CD4-positive, alpha-beta T cell treated with Interleukin-21 for 1 hour (primary cell): ENCODE measurements at regions not wholly inside any gene's neighbourhood (a gene's known extent, or its start where the extent isn't known, plus 50 kb on each side); places are given as distances from the start of the nearest gene placed in this dataset.
"Not testable (repeated sequence)": the region's sequence is repeated elsewhere in the genome, so short reads cannot be mapped to it uniquely, and the experiment has no call there.

Source experiments
- DNase-seq: peaks from one replicate; pipeline ENCODE4 v3.0.0-alpha.2; 2020

DNA sequence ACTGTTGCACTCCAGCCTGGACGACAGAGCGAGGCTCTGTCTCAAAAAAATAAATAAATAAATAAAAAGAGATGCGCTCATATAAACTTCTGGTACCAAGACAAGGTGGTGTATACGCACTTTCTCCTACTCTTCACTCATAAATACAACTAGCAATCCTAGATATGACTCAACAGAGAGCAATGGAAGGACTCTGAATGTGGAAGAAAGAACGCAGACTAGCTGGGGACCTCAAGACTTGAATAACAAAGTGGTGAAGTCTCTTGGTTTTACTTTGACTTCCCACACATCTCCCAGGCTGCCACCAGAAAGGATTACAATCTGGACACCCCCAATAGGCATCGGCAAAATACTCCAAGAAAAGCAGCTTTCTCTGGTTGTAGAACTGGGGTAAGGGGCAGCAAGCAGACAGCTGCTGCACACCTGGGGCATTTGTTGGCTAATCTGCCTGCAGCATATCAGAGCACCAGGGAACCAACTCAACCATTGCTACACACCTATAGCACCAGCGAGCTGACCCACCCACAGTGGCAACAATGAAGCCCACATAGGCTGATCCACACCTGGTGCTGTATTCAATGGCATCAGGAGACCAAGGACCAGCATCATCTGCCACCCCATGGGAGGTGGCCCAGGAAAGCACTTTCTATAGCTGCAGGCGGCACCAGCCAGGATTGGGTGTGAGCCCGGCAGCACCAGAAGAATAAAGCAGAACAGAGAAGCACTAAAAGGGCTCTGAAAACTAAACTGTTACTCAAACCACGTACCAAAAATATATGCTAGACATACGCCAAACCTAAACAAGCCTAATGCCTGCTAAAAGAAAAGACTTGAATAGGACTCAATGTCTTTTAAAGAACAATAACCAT, 1231.7 kb upstream of the TMEM132C start:
- no peak for DNase-seq

DNA sequence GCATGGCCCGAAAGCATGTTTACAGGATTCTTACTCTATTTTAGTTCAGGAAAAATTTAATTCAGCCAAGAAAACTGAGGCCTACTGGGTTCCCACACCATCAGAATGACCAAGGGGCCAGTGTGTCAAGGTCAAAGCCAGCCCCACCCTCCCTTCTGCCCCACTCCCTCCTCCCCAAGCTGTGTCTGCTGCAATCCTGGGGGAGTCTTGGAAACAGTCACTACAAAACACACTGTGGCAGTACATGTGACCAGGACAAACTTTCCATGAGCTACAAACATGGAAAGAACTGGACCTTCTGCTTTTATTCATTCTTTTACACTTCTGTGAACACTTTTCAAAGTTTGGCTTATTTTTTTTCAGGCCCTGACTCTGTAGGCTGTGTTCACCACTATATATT, 1228.8 kb upstream of the TMEM132C start:
- no peak for DNase-seq

DNA sequence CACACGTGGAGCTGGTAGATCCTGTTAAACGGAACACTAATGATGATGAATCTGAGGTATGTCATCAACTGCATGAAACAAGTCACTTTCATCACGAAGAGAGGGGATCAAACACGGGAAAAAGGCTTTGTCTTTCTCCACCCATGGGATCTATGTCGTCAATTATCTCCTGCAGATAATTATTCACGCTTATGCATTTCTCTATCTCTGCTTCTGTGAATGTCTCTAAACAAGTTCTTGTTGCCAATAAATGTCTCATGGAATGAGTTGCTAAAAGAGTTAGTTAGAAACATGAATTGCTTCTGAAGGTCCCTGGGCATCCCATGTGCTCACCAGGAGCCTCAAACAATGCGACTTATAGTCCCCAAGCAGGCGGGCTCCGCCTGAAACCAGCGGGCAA, 1228.2 kb upstream of the TMEM132C start:
- no peak for DNase-seq

DNA sequence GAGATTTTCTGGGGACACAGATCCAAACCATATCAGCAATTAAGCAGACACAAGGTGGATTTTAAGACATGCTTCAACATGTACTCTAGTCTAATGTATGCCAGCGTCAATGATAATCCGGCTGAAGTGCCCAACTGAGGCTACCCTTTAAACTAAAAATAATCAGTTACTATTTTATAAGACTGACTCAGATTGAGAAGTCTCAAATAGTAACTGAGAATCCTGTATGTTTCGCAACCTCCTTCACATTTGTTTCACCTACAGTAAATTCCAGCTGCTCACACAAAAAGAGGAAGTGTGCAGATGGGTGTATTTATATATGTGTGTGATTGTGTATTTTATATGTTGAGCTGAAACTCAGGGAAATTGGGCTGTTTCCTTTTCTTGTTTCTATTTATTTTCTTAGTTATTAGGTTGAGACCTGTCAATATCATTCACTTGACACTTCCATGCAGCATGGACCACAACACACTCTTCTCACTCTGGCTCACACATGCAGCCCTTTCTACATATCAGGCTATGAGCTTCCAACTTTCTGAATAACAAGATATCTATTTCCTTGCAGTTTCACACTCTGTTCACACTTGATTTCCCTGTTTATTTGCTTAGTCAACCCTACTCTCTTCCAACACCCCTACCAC, 1224.9 kb upstream of the TMEM132C start:
- no peak for DNase-seq

DNA sequence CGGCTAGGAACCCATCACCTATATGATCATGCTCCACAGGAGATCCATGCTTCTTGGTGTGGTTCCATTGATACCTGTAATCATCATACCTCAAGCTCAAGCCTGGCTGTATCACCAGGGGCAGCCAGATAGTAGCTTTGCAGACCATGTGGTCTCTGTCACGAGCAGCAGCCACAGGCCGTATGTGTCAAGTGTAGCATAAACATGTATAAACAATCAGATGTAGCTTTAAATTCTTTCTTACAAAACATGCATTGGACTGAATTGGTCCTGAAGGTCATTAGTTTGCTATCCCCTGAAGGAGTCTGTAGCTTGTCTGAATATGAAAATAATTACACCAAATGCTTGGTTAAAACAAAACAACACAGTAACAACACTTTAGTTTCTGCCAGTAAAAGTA, 1223.2 kb upstream of the TMEM132C start:
- no peak for DNase-seq

DNA sequence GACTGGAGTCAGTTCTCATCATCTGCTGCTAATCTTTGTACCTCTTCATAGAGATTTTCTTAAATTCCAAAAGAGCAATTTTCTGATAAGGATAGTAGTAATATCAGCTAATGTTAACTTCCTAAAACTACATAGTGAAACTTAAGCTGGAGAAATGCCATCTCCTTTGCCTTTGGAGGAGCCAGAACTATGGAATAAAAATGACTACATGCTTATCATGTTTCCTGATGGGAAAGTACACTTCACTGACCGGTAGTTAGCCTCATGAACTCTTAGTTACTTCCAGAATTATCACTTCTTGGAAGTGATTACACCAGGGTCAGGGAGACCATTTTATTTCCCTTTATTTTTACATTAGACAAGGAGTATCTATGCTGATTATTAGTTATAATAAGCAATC, 1222.1 kb upstream of the TMEM132C start:
- DNase-seq: no peak

DNA sequence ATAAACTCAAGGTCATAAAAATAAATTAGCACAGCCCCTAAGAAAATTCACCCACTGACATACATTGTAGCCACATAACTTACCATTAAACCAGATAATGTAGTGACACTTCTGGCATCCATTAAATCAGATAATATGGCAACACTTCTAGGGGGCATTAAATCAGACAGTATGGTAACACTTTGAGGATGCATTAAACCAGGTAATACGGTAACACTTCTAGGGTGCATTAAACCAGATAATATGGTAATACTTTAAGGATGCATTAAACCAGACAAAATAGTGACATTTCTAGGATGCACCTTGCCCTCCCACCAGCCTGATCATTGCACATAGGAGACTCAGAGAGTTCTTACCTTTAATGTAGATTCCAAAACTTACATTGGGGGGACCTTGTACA, 1220.5 kb upstream of the TMEM132C start:
- DNase-seq: no peak

DNA sequence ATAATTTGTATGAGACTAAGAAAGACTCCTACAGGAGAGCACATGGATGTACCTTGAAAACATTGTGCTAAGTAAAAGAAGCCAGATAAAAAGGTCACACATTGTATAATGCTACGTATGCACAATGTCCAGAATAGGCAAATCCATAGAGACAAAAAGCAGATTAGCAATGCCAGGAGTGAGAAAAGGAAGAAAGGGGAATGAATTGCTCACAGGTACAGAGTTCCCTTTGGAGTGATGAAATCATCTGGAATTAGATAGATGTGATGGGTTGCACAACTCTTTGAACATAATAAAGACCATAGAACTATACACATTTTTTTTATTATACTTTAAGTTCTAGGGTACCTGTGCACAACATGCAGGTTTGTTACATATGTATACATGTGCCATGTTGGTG, 1218.9 kb upstream of the TMEM132C start:
- DNase-seq: no peak

DNA sequence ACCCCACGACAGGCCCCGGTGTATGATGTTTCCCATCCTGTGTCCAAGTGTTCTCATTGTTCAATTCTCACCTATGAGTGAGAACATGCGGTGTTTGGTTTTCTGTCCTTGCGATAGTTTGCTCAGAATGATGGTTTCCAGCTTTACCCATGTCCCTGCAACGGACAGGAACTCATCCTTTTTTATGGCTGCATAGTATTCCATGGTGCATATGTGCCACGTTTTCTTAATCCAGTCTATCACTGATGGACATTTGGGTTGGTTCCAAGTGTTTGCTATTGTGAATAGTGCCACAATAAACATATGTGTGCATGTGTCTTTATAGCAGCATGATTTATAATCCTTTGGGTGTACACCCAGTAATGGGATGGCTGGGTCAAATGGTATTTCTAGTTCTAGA, 1218.4 kb upstream of the TMEM132C start:
- DNase-seq: not testable (repeated sequence)

DNA sequence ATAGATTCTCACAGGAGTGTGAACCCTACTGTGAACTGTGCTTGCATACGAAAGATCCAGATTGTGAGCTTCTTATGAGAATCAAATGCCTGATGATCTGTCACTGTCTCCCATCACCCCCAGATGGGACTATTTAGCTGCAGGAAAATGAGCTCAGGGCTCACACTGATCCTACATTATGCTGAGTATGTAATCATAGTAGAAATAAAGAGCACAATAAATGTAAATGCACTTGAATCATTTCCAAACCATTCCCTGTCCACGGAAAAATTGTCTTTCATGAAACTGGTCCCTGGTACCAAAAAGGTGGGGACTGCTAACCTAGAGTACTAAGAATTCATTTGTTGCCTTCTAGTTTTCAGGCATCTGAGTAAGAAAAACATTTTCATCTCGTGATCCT, 1215.8 kb upstream of the TMEM132C start:
- DNase-seq: no peak

DNA sequence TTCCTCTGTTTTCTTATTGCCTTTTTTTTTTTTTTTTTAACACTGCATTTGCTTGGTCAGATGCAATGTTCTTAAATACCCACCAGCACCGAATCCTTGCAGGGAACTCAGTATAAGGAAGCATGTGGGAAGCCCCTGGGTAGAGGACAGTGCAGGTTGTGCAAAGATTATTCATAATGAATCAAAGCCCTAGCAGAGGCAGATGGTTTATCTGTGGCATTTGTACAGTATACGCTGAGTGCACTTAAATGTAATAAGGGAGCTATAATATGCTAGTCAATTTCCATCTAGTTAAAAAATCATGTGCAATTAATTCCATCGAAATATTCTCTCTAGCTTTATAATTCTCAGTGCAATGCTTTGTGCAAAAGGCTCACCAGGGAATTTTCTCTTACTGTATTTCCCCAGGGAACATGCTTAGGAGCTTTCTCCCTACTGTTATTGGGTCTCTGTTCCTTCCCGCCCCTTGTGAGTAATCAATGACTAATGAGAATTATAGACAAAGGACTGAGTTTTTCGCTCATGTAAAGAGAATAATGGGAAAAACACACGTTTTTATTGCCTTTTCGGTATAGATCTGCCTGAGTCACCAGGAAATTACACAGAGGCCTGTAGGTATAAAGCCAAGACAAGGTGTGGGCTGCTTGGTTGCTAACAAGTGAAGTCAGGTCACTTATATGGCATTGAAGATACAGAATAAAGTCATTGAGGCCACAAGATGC, 1214.3 kb upstream of the TMEM132C start:
- no peak for DNase-seq

DNA sequence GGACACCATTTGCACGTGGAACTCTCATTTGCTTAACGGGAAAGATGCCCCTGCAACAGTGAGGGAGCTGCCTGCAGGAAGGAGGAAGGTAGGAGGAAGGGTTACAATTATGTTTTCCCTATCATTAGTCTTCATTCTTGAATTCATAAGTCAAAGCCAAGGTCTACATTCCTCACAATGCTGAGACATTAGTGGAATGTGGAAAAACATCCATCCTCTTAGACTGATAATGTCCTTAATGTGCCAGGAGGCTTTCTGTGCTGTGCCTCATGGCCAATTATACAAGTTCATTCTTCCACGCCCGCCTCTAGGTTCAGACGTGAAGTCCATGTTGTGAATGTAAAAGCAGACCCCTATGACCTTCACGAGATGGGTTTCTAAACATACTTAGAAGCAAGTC, 1212.4 kb upstream of the TMEM132C start:
- DNase-seq: no peak

DNA sequence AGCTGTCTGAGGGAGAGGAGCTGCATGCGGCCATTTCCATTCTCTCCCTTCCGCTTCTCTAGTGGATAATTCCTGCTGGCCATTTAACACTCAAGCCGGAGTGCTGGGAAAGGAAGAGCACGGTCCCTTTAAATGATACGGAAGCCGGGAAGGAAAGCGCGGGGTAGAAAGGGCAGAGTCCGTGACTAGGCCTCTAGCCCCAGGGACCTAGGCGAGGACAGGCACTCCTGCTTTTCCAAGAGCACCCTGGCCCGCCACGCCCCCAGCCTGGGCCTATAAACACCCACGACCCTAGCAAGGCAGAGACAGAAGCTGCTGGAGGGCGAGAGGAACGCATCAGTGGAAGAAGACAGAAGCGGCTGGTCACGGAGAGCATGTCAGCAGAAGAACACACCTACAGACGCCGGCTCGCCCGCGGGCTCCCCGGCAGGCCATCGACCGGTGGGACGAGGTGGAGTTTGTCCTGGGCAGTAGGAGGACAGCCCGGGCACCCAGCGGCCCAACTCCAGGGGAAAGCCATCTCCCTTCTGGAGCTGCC, 1206.6 kb upstream of the TMEM132C start:
- DNase-seq: no peak

DNA sequence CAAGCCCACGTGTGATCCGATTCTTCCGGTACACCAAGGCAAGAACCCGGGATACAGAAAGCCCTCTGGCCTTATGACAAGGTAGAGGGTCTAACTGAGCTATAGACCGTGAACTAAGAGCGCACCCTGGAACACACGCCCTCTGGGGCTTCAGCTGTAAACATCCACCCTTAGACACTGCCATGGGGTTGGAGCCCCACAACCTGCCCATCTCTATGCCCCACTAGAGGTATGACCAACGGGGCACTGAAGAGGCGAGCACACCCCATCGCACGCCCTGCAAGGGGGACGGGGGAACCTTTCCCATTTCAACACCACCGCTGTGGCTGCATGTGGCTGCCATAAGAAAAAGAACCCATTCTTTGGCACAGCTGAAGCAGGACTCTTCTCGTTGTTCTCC, 1206.0 kb upstream of the TMEM132C start:
- no peak for DNase-seq

DNA sequence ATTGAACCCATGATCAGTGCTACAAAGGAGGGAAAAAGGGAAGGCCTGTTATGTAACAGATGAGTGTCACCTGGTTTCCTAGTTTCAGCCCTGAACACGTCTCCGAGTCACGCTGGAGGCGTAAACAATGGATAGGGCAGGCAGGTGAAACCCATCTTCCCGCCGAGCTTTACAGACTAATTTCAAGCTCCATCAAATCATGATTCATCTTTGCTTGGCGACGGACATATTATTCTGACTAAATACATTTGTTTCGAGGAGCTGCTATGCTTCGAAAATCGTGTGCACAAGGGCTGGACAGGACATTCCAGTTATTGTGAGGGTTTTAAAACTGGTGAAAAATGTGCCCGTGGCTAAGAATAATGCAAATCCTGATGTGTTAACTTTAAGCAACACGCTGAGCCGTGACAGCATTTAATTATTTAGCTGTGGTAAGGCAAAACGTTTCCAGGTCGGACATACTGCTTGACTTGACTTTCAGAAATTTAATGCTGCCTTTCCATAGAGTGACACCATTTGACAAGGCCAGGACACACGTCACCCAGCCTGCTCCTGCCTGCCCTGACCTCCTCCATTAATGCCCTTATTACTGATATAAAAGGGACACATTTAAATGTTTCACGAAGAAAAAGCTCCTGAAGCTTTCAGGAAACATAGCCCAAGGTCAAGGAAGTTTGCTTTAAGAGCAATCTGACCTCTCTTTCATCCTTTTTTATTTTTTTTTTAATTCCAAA, 1203.5 kb upstream of the TMEM132C start:
- DNase-seq: no peak

DNA sequence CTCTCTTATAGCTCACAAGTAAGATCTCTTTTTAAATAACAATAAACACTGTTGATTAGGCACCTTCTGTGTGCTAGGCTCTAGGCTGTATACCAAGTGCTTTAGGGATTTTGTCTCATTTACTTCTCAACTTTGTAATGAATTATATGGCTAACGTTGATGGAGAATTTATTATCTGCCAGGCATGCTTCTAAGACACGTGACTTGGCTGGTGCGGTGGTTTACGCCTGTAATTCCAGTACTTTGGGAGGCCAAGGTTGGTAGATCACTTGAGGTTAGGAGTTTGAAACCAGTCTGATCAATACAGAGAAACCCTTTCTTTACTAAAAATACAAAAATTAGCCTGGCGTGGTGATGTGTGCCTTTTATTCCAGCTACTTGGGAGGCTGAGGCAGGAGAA, 1202.8 kb upstream of the TMEM132C start:
- no peak for DNase-seq

DNA sequence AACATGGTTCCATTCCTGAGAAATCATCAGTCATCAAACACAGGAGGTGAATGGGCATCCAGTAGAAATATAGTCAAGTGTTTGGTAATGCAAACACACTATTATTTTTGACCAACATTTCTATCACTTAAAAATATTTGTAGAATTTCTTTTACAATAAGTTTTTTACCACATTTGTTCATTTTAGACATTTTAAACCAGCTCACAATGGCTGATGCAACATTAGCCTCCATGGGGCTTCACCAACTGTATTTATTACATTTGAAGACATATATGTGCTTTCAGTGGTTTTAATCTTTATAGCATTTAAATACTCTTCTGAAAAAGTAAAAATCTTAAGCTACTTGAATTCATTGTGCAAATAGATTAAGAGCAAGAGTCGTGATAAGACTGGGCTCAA, 1201.4 kb upstream of the TMEM132C start:
- DNase-seq: no peak

DNA sequence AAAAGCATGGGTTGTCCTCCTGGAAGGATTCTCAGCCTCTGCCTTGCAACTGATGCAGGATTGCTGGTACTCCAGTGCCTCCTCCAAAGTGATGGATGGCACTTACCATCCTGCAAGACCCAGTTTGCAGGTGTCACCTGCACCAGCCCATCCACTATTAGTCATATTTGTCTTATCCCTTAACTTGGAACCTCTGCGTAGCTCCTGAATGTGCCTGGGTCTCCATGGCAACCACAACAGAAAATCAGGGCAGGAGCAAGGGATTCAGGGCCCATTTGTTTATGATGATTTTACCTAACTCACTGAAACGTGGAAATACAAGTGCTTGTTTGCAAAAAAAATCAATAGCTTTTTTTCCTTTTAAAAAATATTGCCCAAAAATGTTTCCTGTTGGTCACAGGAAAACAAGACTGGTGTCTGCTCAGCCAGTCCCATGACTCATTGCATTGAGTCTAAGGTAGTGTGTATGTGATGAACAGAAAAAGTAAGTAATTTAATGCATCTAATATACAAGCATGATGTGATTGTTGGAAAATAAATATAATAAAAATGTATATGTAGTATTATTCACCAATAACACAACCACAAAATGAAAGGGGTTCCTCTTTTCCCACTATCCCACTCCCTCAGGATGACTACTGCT, 1196.3 kb upstream of the TMEM132C start:
- no peak for DNase-seq

DNA sequence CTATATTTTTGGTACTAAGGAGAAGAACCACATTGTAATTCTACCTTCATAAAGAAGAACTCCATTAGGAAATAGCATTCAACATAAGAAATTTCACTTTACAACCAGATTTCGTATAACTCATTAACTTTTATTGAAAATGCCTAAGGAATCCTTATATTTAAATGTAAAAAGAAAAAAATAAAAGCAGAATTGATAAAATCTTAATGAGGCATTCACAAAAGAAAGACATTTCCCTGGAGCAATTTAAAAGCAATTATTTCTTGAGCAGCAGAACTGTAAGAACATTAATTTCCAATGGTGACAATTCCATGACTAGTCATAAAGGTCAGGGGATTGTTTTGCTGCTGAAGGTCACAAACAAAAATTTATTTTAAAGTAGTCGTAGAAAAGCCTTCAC, 1192.8 kb upstream of the TMEM132C start:
- DNase-seq: no peak

DNA sequence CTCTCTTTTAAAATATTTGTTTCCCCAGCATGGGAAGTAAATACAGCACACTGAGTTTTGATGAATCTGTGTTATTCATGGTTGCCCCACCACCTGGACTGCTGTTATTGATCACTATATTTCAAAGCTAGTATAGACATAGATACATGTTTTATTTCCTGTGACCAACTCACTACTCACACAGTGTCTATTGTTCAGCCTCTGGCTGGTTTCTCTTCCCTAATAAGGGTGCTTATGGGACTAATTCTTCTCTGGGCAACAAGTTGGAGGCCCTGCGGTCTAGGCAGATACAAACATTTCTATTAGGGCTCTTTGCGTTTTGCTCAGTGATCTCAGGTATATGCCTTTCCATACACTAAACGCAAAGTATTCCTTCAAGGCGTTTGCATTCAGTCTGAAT, 1191.0 kb upstream of the TMEM132C start:
- no peak for DNase-seq

DNA sequence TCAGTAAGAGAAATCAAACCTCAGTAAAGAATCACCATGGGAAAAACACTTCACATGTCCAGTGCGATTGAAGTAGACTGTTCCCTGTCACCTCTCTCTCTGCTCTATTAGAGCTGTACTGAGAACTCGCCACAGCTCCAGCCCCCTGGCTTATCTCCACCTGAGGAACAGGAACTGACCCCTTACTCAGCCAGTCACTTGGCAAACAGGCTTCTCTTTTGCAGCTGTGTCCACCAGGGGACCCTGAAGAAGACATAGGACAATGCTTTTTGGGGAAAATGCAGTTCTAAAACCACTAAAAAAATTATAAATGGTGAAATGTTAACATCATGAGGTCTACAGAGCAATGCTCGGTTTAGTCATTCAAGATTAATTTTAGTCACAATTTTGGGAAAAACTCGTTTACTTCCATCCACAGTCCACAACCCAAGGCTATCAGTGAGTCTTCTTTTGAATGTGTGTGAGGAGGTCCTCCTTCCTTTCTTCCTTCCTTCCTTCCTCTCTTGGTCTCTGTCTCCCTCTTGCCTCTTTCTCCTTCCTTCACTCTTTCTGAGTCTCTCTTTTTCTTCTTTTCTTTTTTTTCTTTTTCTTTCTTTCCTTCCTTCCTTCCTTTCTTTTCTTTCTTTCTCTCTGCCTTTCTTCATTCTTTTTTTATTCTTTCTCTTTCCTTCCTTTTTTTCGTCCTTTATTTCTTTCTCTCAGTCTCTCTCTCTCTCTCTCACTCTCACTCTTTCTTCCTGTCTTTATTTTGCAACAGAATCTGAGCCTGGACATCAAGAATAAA, 1189.5 kb upstream of the TMEM132C start:
- no peak for DNase-seq
